Bronchial epithelial cell (primary cell): ENCODE measurements at regions not wholly inside any gene's neighbourhood (a gene's known extent, or its start where the extent isn't known, plus 50 kb on each side); places are given as distances from the start of the nearest gene placed in this dataset.

Source experiments
- DNase-seq: peaks from one replicate; pipeline ENCODE4 v3.0.0-alpha.2; 2010; ENCODE audit warnings: low read depth
- FAIRE-seq: peaks from 2 replicates; lab custom pipeline; 2011; peaks lifted over from hg19 to GRCh38; lab: Jason Lieb, UNC
- H3K27me3 ChIP-seq: 2 replicates; pipeline ENCODE4 v1.5.1; 2011; ENCODE audit warnings: low read length; ENCODE audit not compliant: control insufficient read depth, insufficient read depth
- H3K36me3 ChIP-seq: 2 replicates; pipeline ENCODE4 v1.5.1; 2011; ENCODE audit warnings: low read length; ENCODE audit not compliant: control insufficient read depth, insufficient read depth
- H3K4me3 ChIP-seq: 2 replicates; pipeline ENCODE4 v1.5.1; 2011; ENCODE audit warnings: mild to moderate bottlenecking, low read depth, low read length, control low read depth
- TF ChIP-seq, protein P1 (sequence below): IDR thresholded peaks from 2 replicates; pipeline ENCODE4 v1.5.1; 2011; ENCODE audit warnings: mild to moderate bottlenecking, moderate library complexity, low read length, control low read depth, inconsistent platforms; ENCODE audit not compliant: insufficient read depth, severe bottlenecking

- Histone ChIP-seq H3K4me3 (no peak overlapping the region), H3K36me3 (no peaks in the 10 kb centered on the region), H3K27me3 (no peaks in the 10 kb centered on the region)
- no peak for FAIRE-seq
- TF ChIP-seq, protein P1, sequence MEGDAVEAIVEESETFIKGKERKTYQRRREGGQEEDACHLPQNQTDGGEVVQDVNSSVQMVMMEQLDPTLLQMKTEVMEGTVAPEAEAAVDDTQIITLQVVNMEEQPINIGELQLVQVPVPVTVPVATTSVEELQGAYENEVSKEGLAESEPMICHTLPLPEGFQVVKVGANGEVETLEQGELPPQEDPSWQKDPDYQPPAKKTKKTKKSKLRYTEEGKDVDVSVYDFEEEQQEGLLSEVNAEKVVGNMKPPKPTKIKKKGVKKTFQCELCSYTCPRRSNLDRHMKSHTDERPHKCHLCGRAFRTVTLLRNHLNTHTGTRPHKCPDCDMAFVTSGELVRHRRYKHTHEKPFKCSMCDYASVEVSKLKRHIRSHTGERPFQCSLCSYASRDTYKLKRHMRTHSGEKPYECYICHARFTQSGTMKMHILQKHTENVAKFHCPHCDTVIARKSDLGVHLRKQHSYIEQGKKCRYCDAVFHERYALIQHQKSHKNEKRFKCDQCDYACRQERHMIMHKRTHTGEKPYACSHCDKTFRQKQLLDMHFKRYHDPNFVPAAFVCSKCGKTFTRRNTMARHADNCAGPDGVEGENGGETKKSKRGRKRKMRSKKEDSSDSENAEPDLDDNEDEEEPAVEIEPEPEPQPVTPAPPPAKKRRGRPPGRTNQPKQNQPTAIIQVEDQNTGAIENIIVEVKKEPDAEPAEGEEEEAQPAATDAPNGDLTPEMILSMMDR, result no peak
- no peak for DNase-seq
These were observed 121.9 kb upstream of the PIK3R1 start for GRCh38 chr5:68093455-68094159.

DNA sequence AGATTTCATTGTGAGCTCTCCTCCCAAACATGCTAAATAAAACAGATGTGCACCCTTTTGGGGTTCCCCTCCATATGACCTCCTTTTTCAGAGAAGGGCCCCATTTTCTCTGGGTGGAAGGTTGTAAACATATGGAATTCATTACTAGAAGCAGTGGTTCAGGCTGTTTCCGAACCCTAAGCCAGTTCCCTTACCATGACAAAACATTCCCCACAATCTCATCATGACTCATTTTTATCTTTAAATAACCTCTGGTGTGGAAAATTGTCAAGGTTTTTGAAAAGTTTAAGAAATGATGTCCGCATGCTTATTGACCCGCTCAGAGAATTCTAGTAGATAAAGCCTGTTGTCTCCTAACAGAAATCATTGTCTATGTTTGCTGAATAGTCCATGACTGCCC is 127.3 kb upstream of the PIK3R1 start:
- TF ChIP-seq, protein P1, result no peak
- Histone ChIP-seq H3K36me3 (no peaks in the 10 kb centered on the region), H3K4me3 (no peak overlapping the region), H3K27me3 (peaks cover 2% of the 10 kb centered on the region)
- no peak for DNase-seq
- no peak for FAIRE-seq

GRCh38 chr5:68087866-68088265 is 127.7 kb upstream of the PIK3R1 start:
- H3K36me3 ChIP-seq, result no peaks in the 10 kb centered on the region
- TF ChIP-seq, protein P1, result no peak
- DNase-seq (no peak), FAIRE-seq (no peak)
- H3K27me3 ChIP-seq, result peaks cover 2% of the 10 kb centered on the region
- no peak overlapping the region for H3K4me3 ChIP-seq

GRCh38 chr5:68086857-68087256 is 128.7 kb upstream of the PIK3R1 start:
- no peak overlapping the region for H3K4me3 ChIP-seq
- H3K27me3 ChIP-seq, result peaks cover 2% of the 10 kb centered on the region
- H3K36me3 ChIP-seq, result no peaks in the 10 kb centered on the region
- no peak for FAIRE-seq
- TF ChIP-seq, protein P1, result no peak
- DNase-seq, result no peak

DNA sequence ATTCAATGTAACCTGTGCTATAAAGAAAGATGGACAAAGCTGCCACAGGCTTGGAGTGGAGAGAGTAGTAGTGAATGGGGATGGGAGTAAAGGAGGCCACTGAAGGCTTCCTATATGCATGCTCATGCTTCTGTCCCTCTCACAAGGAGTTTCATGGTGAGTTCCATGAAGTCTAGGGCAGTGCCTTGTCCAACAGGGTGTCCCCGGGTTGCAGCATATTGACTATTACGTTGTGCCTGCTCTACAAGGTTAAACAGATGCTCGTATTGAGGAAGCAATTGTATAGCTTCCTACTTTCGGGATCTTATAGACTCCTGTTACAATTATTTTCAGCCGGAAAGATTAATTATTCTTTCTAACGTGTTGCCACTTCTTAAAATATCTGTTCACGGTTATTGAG is 129.1 kb upstream of the PIK3R1 start:
- no peak for DNase-seq
- no peak overlapping the region for H3K4me3 ChIP-seq

More for the DNA sequence above, 129.1 kb upstream of the PIK3R1 start:
- TF ChIP-seq, protein P1, result no peak
- Histone ChIP-seq H3K27me3 (peaks cover 2% of the 10 kb centered on the region), H3K36me3 (no peaks in the 10 kb centered on the region)
- no peak for FAIRE-seq
